OCI-LY3 (cell line): ENCODE measurements at regions not wholly inside any gene's neighbourhood (a gene's known extent, or its start where the extent isn't known, plus 50 kb on each side); places are given as distances from the start of the nearest gene placed in this dataset.

Source experiments
- CTCF ChIP-seq: fragments of 200-600, 300-600 bp; sonication (generic); IDR thresholded peaks from 2 replicates; pipeline ENCODE4 v1.5.1; 2014; ENCODE audit warnings: antibody characterized with exemption, low read length, low read depth
- EZH2phosphoT487 ChIP-seq: fragments of 200-600 bp; shearing (Covaris generic); IDR thresholded peaks from 2 replicates; pipeline ENCODE4 v1.6.1; 2018; ENCODE audit warnings: antibody characterized with exemption, mixed run types, low read depth

- no peak for TF ChIP-seq CTCF
- TF ChIP-seq EZH2phosphoT487: no peak
Measured at GRCh38 chr5:153357493-153358112, 132.9 kb upstream of the GRIA1 start.
